HEK293T (cell line): ENCODE measurements at regions not wholly inside any gene's neighbourhood (a gene's known extent, or its start where the extent isn't known, plus 50 kb on each side); places are given as distances from the start of the nearest gene placed in this dataset.

Source experiments
- BHLHE40 ChIP-seq: fragments of 450-650 bp; IDR thresholded peaks from 2 replicates; pipeline ENCODE4 v1.6.1; 2016; ENCODE audit warnings: mild to moderate bottlenecking, moderate library complexity, borderline replicate concordance
- ELF4 ChIP-seq: fragments of 450-650 bp; IDR thresholded peaks from 2 replicates; pipeline ENCODE4 v1.6.1; 2017; ENCODE audit warnings: antibody characterized with exemption
- FOXK2 ChIP-seq: fragments of 450-650 bp; IDR thresholded peaks from 2 replicates; pipeline ENCODE4 v1.6.1; 2016; ENCODE audit warnings: mild to moderate bottlenecking
- FOXM1 ChIP-seq: fragments of 450-650 bp; IDR thresholded peaks from 2 replicates; pipeline ENCODE4 v1.6.1; 2017; ENCODE audit warnings: mild to moderate bottlenecking, borderline replicate concordance
- HDGF ChIP-seq: fragments of 450-650 bp; IDR thresholded peaks from 2 replicates; pipeline ENCODE4 v1.6.1; 2017; ENCODE audit warnings: antibody characterized with exemption, borderline replicate concordance
- LEF1 ChIP-seq: fragments of 450-650 bp; IDR thresholded peaks from 2 replicates; pipeline ENCODE4 v1.6.1; 2017; ENCODE audit warnings: mild to moderate bottlenecking, borderline replicate concordance
- SP1 ChIP-seq: fragments of 450-650 bp; IDR thresholded peaks from 2 replicates; pipeline ENCODE4 v1.6.1; 2017
- SUZ12 ChIP-seq: fragments of 450-650 bp; IDR thresholded peaks from 2 replicates; pipeline ENCODE4 v1.6.1; 2016; ENCODE audit warnings: mild to moderate bottlenecking
- TARDBP ChIP-seq: fragments of 450-650 bp; IDR thresholded peaks from 2 replicates; pipeline ENCODE4 v1.6.1; 2016
- ZNF384 ChIP-seq: fragments of 450-650 bp; IDR thresholded peaks from 2 replicates; pipeline ENCODE4 v1.6.1; 2016

DNA sequence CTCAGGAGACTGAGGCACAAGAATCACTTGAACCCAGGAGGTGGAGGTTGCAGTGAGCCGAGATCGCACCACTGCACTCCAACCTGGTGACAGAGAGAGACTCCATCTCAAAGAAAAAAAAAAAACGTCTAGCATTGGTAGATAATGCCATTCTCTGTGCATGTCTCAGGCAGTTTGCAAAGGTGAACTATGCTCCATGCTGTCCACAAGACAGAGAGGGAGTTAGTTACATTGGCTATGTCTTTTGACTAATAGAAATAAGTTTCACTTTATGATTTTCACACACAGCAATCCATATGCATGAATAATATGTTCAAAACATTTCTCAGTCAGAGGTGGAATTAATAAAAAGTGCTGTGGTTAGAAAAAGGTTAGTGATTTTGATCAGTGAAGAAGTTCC, 591.4 kb downstream of the ETS1 start:
- TF ChIP-seq SP1, result no peak
- no peak for TF ChIP-seq TARDBP
- TF ChIP-seq ELF4, result no peak
- no peak for TF ChIP-seq SUZ12
- TF ChIP-seq ZNF384, result no peak
- TF ChIP-seq FOXK2, result no peak
- TF ChIP-seq BHLHE40, result no peak
- no peak for TF ChIP-seq FOXM1
- no peak for TF ChIP-seq LEF1
- TF ChIP-seq HDGF, result no peak
